Fibroblast of lung (primary cell): ENCODE measurements at regions not wholly inside any gene's neighbourhood (a gene's known extent, or its start where the extent isn't known, plus 50 kb on each side); places are given as distances from the start of the nearest gene placed in this dataset.

ENCODE experiments used
- DNase-seq, 2 donors: peaks; one replicate each; pipeline versions ENCODE4 v3.0.0 to v3.0.0-alpha.2; 2010; ENCODE audit warnings: low read depth in 2 of 2
- H2AFZ ChIP-seq: 2 replicates; pipeline ENCODE4 v1.5.1; 2012; ENCODE audit warnings: low read length, control low read depth, inconsistent platforms
- H3K27ac ChIP-seq: 2 replicates; pipeline ENCODE4 v1.5.1; 2011; ENCODE audit warnings: low read length, control low read depth; ENCODE audit not compliant: insufficient read depth
- H3K27me3 ChIP-seq: 2 replicates; pipeline ENCODE4 v1.5.1; 2011; ENCODE audit warnings: mild to moderate bottlenecking, low read length; ENCODE audit not compliant: control insufficient read depth, insufficient read depth
- H3K36me3 ChIP-seq: 2 replicates; pipeline ENCODE4 v1.5.1; 2011; ENCODE audit warnings: low read length; ENCODE audit not compliant: control insufficient read depth, insufficient read depth
- H3K4me1 ChIP-seq: 2 replicates; pipeline ENCODE4 v1.5.1; 2011; ENCODE audit warnings: low read length; ENCODE audit not compliant: control insufficient read depth, insufficient read depth; ENCODE audit errors: extremely low read depth
- H3K4me2 ChIP-seq: 2 replicates; pipeline ENCODE4 v1.5.1; 2011; ENCODE audit warnings: low read length, control low read depth; ENCODE audit not compliant: insufficient read depth; ENCODE audit errors: extremely low read depth
- H3K4me3 ChIP-seq, 4 experiments: fragments of 200-600 bp in 1 of 4; sonication (generic) in 1 of 4; replicated peaks in 1 of 4; 2 replicates each; pipeline ENCODE4 v1.5.1; 2011 to 2016; ENCODE audit warnings: low read length in 4 of 4, low read depth in 3 of 4, mild to moderate bottlenecking in 3 of 4, control low read depth in 2 of 4, inconsistent platforms in 1 of 4, mixed read lengths in 1 of 4; ENCODE audit not compliant: insufficient read depth in 1 of 4; ENCODE audit errors: control extremely low read depth in 1 of 4
- H3K79me2 ChIP-seq: 2 replicates; pipeline ENCODE4 v1.5.1; 2012; ENCODE audit warnings: mild to moderate bottlenecking, low read length, inconsistent platforms; ENCODE audit not compliant: control insufficient read depth, insufficient read depth
- H3K9ac ChIP-seq: 2 replicates; pipeline ENCODE4 v1.5.1; 2011; ENCODE audit warnings: mild to moderate bottlenecking, low read length, control low read depth; ENCODE audit not compliant: insufficient read depth
- H3K9me3 ChIP-seq: 2 replicates; pipeline ENCODE4 v1.5.1; 2012; ENCODE audit warnings: low read depth, low read length; ENCODE audit not compliant: control insufficient read depth, insufficient read depth
- H4K20me1 ChIP-seq: 2 replicates; pipeline ENCODE4 v1.5.1; 2011; ENCODE audit warnings: low read length; ENCODE audit not compliant: control insufficient read depth, insufficient read depth; ENCODE audit errors: extremely low read depth
- CTCF ChIP-seq, 2 donors: IDR thresholded peaks in 1 of 2; conservative IDR thresholded peaks in 1 of 2; 1 replicate in 1 of 2; 2 replicates in 1 of 2; pipeline ENCODE4 v1.5.1; 2011 to 2012; ENCODE audit warnings: low read length in 2 of 2, control low read depth in 1 of 2, inconsistent platforms in 1 of 2, low read depth in 1 of 2, mild to moderate bottlenecking in 1 of 2
- EZH2 ChIP-seq: IDR thresholded peaks from 2 replicates; pipeline ENCODE4 v1.5.1; 2012; ENCODE audit warnings: low read length, control low read depth, mild to moderate bottlenecking; ENCODE audit errors: missing control alignments

DNA sequence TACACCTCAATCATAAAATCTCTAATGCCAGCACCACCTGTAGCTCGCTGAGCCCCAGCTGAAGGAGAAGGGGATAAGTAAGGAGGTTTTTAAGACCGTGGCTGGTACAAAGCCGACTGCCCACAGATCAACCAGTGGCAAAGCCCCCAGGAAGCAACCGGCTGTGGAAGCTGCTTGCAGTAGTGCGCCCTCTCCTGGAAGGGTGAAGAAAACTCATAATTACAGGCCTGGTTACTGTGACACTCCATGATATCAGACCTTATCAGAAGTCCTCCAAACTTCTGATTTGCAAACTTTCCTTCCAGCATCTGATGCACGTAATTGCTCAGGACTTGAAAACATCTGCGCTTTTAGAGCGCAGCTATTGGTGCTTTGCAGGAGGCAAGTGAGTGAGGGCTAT lies 63.1 kb upstream of the MCTP2 start:
- Histone ChIP-seq H3K27me3 (no peaks in the 10 kb centered on the region), H3K9ac (no peak overlapping the region), H3K36me3 (no peaks in the 10 kb centered on the region), H4K20me1 (no peaks in the 10 kb centered on the region), H3K79me2 (no peaks in the 10 kb centered on the region), H2AFZ (no peak overlapping the region), H3K27ac (no peak overlapping the region), H3K4me1 (no peaks in the 10 kb centered on the region), H3K4me2 (no peak overlapping the region), H3K4me3 (no peak overlapping the region), H3K9me3 (no peaks in the 10 kb centered on the region)
- TF ChIP-seq CTCF (conservative IDR thresholded peaks at IDR 0.05 in 1 of 2, IDR thresholded peaks at IDR 0.05 in 1 of 2; ENCODE audit: low read depth in 1 of 2, low read length in 2 of 2): no peak
- TF ChIP-seq EZH2: no peak
- DNase-seq: no peak

DNA sequence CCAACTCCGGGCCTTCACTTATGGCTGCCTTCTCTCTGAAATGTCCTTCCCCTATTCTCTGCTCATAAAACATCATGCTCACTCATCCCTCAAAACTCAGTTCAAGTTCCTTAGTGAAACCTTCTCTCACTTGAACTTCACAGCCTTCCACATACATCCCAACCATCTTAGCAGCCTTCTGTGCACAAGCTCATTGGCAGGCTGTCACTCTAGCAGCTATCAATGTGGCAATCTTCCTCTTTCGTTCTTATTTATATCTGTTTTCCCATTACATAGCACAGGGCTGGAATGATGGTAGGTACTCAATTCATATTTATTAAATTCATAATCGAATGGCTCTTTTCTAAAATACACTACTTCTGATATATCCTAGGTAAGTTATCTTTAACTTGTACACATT lies 66.4 kb upstream of the MCTP2 start:
- H3K79me2 ChIP-seq: no peaks in the 10 kb centered on the region
- no peak for DNase-seq
- no peak for TF ChIP-seq EZH2
- TF ChIP-seq CTCF (conservative IDR thresholded peaks at IDR 0.05 in 1 of 2, IDR thresholded peaks at IDR 0.05 in 1 of 2; ENCODE audit: low read depth in 1 of 2, low read length in 2 of 2): no peak
- H4K20me1 ChIP-seq: no peaks in the 10 kb centered on the region
- H2AFZ ChIP-seq: no peak overlapping the region
- no peaks in the 10 kb centered on the region for H3K9me3 ChIP-seq
- H3K9ac ChIP-seq: no peak overlapping the region
- H3K4me3 ChIP-seq: no peak overlapping the region
- no peak overlapping the region for H3K4me2 ChIP-seq
- no peak overlapping the region for H3K27ac ChIP-seq
- no peaks in the 10 kb centered on the region for H3K36me3 ChIP-seq
- no peaks in the 10 kb centered on the region for H3K4me1 ChIP-seq
- H3K27me3 ChIP-seq: no peaks in the 10 kb centered on the region

DNA sequence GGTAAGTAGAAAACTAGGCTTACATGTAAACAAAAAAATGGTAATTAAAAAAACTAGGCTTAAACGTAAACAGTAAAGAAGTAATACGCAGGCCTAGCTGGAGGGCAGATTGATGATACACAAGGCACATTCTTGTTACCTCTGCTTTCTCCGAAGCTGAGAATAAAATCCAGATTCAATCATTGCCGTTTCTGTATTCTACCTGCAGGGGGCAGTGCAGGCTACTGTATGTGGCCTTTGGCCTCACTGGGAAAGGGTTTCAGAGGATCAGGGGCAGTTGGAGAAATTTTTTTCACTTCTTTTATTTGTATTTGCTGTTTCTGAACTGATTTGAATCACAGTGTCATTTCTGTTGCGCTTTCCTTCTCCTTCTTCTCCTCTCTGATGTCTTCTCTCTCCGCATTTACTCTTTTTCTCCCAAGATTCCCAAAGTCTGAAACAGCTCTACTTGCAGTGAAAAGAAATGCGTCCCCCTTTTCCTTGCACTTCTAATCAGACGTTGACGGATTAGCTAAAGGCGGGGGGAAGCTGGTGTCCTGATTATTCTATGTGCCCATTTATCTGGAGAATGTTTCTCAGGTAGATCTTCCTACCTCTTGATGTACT lies 67.1 kb upstream of the MCTP2 start:
- no peaks in the 10 kb centered on the region for H3K9me3 ChIP-seq
- no peaks in the 10 kb centered on the region for H3K4me1 ChIP-seq
- no peaks in the 10 kb centered on the region for H3K79me2 ChIP-seq
- DNase-seq: peak; percentile 2 to 52
- no peak overlapping the region for H3K4me3 ChIP-seq
- no peak overlapping the region for H3K9ac ChIP-seq
- H3K4me2 ChIP-seq: no peak overlapping the region
- H3K27ac ChIP-seq: no peak overlapping the region
- no peak for TF ChIP-seq EZH2
- peak; percentile 68 to 75 for TF ChIP-seq CTCF (conservative IDR thresholded peaks at IDR 0.05 in 1 of 2, IDR thresholded peaks at IDR 0.05 in 1 of 2; ENCODE audit: low read depth in 1 of 2, low read length in 2 of 2)
- no peaks in the 10 kb centered on the region for H3K36me3 ChIP-seq
- H3K27me3 ChIP-seq: no peaks in the 10 kb centered on the region
- H4K20me1 ChIP-seq: no peaks in the 10 kb centered on the region
- H2AFZ ChIP-seq: no peak overlapping the region
